Activated CD8-positive, alpha-beta T cell treated with anti-CD3 and anti-CD28 coated beads for 36 hours (primary cell): ENCODE measurements at regions not wholly inside any gene's neighbourhood (a gene's known extent, or its start where the extent isn't known, plus 50 kb on each side); places are given as distances from the start of the nearest gene placed in this dataset.

Experiments
- ATAC-seq: fragments of 200-7000 bp; cut with Tn5 transposase; one replicate; pipeline ENCODE4 v1.10.0; 2021; ENCODE audit warnings: mild to moderate bottlenecking, moderate library complexity
- CTCF ChIA-PET: fragments of 350-600 bp; sonication (Branson Sonifier 250); formaldehyde crosslinking; loops from one replicate; lab custom pipeline; 2021; ENCODE audit warnings: antibody characterized with exemption; lab: Charles Lee
- POLR2A ChIA-PET: fragments of 350-600 bp; sonication (Branson Sonifier 250); formaldehyde crosslinking; loops from one replicate; lab custom pipeline; 2021; ENCODE audit warnings: antibody characterized with exemption; lab: Charles Lee
- DNase-seq: peaks from one replicate; pipeline ENCODE4 v3.0.0-alpha.2; 2020
- H3K27ac Mint-ChIP-seq: one replicate; pipeline ENCODE4 v1.8.0; 2021; ENCODE audit warnings: mild to moderate bottlenecking, mixed read lengths
- H3K27me3 Mint-ChIP-seq: one replicate; pipeline ENCODE4 v1.8.0; 2021; ENCODE audit warnings: mixed read lengths
- H3K36me3 Mint-ChIP-seq: one replicate; pipeline ENCODE4 v1.8.0; 2021; ENCODE audit warnings: low read depth, mixed read lengths
- H3K4me1 Mint-ChIP-seq: one replicate; pipeline ENCODE4 v1.8.0; 2021; ENCODE audit warnings: low read depth, mixed read lengths
- H3K4me3 Mint-ChIP-seq: one replicate; pipeline ENCODE4 v1.8.0; 2021; ENCODE audit warnings: mild to moderate bottlenecking, moderate library complexity, mixed read lengths
- H3K9me3 Mint-ChIP-seq: one replicate; pipeline ENCODE4 v1.8.0; 2021; ENCODE audit warnings: mixed read lengths
- CTCF ChIP-seq: fragments of 200-600 bp; IDR thresholded peaks from one replicate; pipeline ENCODE4 v1.8.0; 2022; ENCODE audit warnings: antibody characterized with exemption, mild to moderate bottlenecking
- intact Hi-C: fragments of 100-400 bp; cut with micrococcal nuclease; formaldehyde crosslinking; loops from one replicate; pipeline ENCODE4 v1.10.0; 2022

- intact Hi-C loops: no loop called here
- TF ChIP-seq CTCF: no peak
- no peak for ATAC-seq
- Mint-ChIP-seq H3K4me3 (no peak overlapping the region), H3K9me3 (no peaks in the 10 kb centered on the region), H3K27me3 (peaks cover 4% of the 10 kb centered on the region), H3K36me3 (no peaks in the 10 kb centered on the region), H3K27ac (no peak overlapping the region), H3K4me1 (no peaks in the 10 kb centered on the region)
- no peak for DNase-seq
- ChIA-PET CTCF (no interaction called here), POLR2A (no interaction called here)
These were observed 54.2 kb upstream of the PARD3 start for GRCh38 chr10:34869135-34869836.

- Mint-ChIP-seq H3K4me1 (no peaks in the 10 kb centered on the region), H3K27me3 (peaks cover 5% of the 10 kb centered on the region), H3K27ac (no peak overlapping the region), H3K4me3 (no peak overlapping the region), H3K36me3 (no peaks in the 10 kb centered on the region), H3K9me3 (no peaks in the 10 kb centered on the region)
- intact Hi-C loops: no loop called here
- TF ChIP-seq CTCF: no peak
- no peak for DNase-seq
- no peak for ATAC-seq
- CTCF ChIA-PET: no interaction called here
- POLR2A ChIA-PET: no interaction called here
These were observed 53.5 kb upstream of the PARD3 start for GRCh38 chr10:34868589-34868988.

- Mint-ChIP-seq H3K4me1 (no peaks in the 10 kb centered on the region), H3K27me3 (peaks cover 6% of the 10 kb centered on the region), H3K4me3 (no peak overlapping the region), H3K9me3 (no peaks in the 10 kb centered on the region), H3K36me3 (no peaks in the 10 kb centered on the region), H3K27ac (no peak overlapping the region)
- DNase-seq (no peak), ATAC-seq (no peak)
- ChIA-PET POLR2A (no interaction called here), CTCF (no interaction called here)
- no peak for TF ChIP-seq CTCF
- intact Hi-C loops: no loop called here
These were observed 51.8 kb upstream of the PARD3 start for GRCh38 chr10:34866848-34867247.
